AG10803 (cell line): ENCODE measurements at regions not wholly inside any gene's neighbourhood (a gene's known extent, or its start where the extent isn't known, plus 50 kb on each side); places are given as distances from the start of the nearest gene placed in this dataset.
"Not testable (repeated sequence)": the region's sequence is repeated elsewhere in the genome, so short reads cannot be mapped to it uniquely, and the experiment has no call there.

Experiments used
- DNase-seq: peaks from one replicate; pipeline ENCODE4 v3.0.0; 2010; ENCODE audit warnings: low read depth
- H3K4me3 ChIP-seq: 2 replicates; pipeline ENCODE4 v1.5.1; 2011; ENCODE audit warnings: mild to moderate bottlenecking, low read length, control low read depth
- TF ChIP-seq, protein P1 (sequence below): conservative IDR thresholded peaks from 2 replicates; pipeline ENCODE4 v1.5.1; 2011; ENCODE audit warnings: mild to moderate bottlenecking, low read length, control low read depth, inconsistent platforms

DNA sequence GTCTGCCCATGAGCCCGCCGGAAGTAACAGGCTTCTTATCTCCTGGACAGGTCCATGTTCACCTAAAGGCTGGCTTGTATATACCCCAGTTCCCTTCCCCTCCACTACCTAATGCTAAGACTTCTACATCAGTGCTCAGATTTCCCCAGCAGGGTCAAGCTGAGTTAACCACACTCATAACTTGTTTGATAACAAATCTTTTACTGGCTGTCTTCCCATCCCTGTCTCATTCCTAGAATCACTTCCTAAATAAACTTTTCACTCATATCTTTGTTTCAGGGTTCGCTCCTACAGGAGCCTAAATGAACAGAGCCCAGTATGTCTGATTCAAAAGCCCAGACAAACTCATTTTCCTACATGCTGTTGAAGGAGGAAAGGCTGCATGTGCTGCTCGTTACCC lies 94.0 kb upstream of the SOX11 start:
- TF ChIP-seq, protein P1, sequence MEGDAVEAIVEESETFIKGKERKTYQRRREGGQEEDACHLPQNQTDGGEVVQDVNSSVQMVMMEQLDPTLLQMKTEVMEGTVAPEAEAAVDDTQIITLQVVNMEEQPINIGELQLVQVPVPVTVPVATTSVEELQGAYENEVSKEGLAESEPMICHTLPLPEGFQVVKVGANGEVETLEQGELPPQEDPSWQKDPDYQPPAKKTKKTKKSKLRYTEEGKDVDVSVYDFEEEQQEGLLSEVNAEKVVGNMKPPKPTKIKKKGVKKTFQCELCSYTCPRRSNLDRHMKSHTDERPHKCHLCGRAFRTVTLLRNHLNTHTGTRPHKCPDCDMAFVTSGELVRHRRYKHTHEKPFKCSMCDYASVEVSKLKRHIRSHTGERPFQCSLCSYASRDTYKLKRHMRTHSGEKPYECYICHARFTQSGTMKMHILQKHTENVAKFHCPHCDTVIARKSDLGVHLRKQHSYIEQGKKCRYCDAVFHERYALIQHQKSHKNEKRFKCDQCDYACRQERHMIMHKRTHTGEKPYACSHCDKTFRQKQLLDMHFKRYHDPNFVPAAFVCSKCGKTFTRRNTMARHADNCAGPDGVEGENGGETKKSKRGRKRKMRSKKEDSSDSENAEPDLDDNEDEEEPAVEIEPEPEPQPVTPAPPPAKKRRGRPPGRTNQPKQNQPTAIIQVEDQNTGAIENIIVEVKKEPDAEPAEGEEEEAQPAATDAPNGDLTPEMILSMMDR = no peak
- no peak for DNase-seq
- no peak overlapping the region for H3K4me3 ChIP-seq

DNA sequence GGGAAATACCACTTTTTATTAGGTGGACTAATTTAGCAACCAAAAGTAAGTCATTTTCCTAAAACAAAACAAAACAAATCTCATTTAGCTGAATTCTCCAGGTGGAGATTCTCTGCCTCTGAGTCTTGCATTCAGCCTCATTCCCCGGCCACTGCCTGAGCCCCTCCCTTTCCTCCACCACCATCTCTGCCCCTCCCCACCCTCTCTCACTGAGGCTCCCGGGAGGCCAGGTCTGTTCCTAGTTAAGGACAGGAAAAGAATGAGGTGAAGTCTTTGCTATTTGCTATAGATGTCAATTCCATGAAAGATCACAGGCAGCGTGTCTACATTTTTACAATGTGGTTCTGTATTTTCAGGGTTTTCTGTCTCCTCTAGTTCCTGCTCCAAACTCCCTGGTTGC lies 83.0 kb upstream of the SOX11 start:
- TF ChIP-seq, protein P1 = no peak
- no peak for DNase-seq
- no peak overlapping the region for H3K4me3 ChIP-seq

DNA sequence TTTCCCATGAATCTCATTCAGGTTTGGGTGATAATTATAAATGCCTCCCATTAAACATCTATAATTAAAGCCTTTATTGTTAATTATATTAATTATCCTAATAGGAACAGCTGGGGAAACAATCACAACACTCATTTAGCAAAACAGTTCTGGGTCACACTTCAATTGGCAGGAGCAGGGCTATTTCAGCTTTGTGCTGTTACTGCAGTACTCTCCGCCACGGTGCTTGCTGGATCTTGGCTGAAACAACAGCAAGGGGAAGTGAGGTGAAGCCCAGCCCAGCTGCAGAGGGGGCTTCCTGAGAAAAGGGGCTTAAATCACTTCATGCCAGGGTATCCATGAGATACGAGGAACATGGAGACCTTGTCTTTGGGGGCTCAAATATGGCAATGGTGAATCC lies 79.5 kb upstream of the SOX11 start:
- TF ChIP-seq, protein P1 = no peak
- DNase-seq = no peak
- H3K4me3 ChIP-seq = no peak overlapping the region

DNA sequence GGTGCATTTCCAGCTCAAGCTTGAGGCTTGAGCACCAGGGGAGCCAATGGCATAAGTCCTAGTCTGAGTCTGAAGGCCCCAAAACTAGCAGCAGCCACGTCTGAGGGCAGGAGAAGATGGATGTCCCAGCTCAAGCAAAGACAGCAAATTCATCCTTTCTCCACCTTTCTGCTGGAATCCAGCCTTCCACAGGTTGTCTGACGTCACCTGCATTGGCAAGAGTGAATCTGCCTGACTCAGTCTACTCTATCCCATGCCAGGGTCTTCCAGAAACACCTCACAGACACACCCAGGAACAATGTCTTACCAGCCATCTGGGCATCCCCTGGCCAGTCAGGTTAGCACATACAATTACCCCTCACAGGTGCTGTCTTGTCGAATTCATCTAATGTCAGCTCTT lies 76.2 kb upstream of the SOX11 start:
- TF ChIP-seq, protein P1 = no peak
- no peak for DNase-seq
- no peak overlapping the region for H3K4me3 ChIP-seq

DNA sequence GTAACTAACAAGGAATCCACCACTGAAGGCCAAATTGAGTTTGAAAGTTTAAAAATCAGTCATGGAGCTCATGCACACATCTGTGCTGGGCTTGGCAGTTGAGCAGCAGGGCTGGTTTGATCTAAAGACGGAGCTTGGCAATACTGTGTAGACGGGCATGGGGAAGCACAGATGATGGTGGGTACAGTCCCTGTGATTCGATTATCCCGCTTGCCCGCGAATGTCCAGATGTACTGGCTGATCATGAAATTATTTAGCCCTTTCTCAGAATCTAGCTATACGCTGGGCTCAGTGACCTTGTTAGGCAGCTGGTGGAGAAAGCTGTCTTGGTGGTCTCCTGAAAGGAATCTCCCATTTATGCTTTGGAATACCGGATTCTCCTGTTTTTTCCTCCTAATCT lies 74.8 kb upstream of the SOX11 start:
- TF ChIP-seq, protein P1 = no peak
- DNase-seq = no peak
- H3K4me3 ChIP-seq = no peak overlapping the region

DNA sequence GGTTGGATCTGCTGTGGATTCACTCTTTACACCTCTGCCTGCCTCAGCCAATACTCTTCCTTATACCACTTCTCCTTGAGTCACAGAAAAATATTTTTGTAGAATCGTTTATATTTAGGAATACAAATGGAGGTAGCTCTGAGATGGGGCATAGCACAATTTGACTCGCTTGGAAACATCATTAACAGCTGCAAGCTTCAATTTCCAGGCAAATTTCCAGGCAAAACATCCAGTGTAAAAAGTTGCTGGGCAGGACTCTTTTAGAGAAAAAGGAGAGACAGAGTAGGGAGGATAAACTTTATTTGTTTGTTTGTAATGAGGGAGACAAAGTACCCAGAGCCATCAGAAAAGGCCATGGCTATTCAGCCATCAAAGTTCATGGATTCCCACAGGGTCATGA lies 74.4 kb upstream of the SOX11 start:
- no peak for DNase-seq
- H3K4me3 ChIP-seq = no peak overlapping the region
- TF ChIP-seq, protein P1 = no peak

GRCh38 chr2:5618271-5618670 lies 73.9 kb upstream of the SOX11 start:
- TF ChIP-seq, protein P1 = no peak
- no peak for DNase-seq
- no peak overlapping the region for H3K4me3 ChIP-seq

- not testable (repeated sequence) for DNase-seq, H3K4me3 ChIP-seq
Measured at GRCh38 chr2:5625556-5626065, 66.6 kb upstream of the SOX11 start.

DNA sequence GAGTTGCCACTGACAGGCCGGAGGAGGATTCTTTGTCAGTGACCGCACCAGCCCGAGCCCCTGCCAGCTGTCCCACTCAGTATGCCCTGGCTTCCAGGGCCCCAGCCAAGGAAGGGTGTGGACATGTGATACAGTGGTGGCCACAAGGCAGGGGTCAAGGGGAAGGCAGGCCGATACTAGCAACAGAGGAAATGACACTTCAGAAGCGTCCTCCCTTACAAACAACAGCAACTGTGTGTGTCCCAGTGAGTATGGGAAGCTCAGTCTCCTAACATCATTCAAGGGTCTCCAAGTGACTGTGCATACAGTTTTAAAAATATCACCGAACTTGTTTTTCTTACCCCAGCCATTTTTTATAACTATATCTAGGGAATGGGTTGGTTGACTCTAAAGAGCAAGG lies 63.7 kb upstream of the SOX11 start:
- H3K4me3 ChIP-seq, DNase-seq: not testable (repeated sequence)

GRCh38 chr2:5629510-5629909 lies 62.7 kb upstream of the SOX11 start:
- not testable (repeated sequence) for H3K4me3 ChIP-seq, DNase-seq

DNA sequence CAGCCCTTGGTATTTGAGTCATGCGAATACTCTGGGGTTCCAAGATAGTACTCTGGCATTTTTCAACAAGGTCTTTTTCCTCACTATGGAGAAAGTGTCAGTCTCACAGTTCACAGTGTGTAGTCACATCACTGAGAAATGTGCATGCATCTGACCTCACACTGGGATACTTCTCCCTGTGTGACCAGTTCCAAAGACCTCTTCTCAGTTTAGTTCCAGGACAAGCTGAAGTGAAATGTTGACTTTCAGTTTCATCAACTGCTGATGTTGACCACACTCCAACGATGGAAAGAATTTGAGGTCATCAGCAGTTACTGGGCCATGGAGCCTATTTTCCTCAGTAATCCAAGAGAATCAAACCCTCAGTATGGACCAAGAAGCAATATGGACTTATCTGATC lies 55.1 kb upstream of the SOX11 start:
- not testable (repeated sequence) for H3K4me3 ChIP-seq, DNase-seq
